PFSK-1 (cell line): ENCODE measurements at regions not wholly inside any gene's neighbourhood (a gene's known extent, or its start where the extent isn't known, plus 50 kb on each side); places are given as distances from the start of the nearest gene placed in this dataset.

Source experiments
- POLR2AphosphoS5 ChIP-seq: IDR thresholded peaks from 2 replicates; pipeline ENCODE4 v1.6.1; 2012; ENCODE audit warnings: low read depth, mild to moderate bottlenecking, control low read depth, low read length, moderate library complexity
- TF ChIP-seq, protein P1 (sequence below), 2 experiments: IDR thresholded peaks; 2 replicates each; pipeline versions ENCODE4 v1.6.1 to v1.8.0; 2011 to 2012; ENCODE audit warnings: low read depth in 2 of 2, low read length in 2 of 2, control low read depth in 1 of 2, inconsistent platforms in 1 of 2, mild to moderate bottlenecking in 1 of 2, moderate library complexity in 1 of 2; ENCODE audit not compliant: insufficient read depth in 1 of 2

- no peak for TF ChIP-seq POLR2AphosphoS5
- TF ChIP-seq, protein P1, sequence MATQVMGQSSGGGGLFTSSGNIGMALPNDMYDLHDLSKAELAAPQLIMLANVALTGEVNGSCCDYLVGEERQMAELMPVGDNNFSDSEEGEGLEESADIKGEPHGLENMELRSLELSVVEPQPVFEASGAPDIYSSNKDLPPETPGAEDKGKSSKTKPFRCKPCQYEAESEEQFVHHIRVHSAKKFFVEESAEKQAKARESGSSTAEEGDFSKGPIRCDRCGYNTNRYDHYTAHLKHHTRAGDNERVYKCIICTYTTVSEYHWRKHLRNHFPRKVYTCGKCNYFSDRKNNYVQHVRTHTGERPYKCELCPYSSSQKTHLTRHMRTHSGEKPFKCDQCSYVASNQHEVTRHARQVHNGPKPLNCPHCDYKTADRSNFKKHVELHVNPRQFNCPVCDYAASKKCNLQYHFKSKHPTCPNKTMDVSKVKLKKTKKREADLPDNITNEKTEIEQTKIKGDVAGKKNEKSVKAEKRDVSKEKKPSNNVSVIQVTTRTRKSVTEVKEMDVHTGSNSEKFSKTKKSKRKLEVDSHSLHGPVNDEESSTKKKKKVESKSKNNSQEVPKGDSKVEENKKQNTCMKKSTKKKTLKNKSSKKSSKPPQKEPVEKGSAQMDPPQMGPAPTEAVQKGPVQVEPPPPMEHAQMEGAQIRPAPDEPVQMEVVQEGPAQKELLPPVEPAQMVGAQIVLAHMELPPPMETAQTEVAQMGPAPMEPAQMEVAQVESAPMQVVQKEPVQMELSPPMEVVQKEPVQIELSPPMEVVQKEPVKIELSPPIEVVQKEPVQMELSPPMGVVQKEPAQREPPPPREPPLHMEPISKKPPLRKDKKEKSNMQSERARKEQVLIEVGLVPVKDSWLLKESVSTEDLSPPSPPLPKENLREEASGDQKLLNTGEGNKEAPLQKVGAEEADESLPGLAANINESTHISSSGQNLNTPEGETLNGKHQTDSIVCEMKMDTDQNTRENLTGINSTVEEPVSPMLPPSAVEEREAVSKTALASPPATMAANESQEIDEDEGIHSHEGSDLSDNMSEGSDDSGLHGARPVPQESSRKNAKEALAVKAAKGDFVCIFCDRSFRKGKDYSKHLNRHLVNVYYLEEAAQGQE (IDR thresholded peaks at IDR 0.05; ENCODE audit: insufficient read depth in 1 of 2, low read depth in 2 of 2, low read length in 2 of 2), result no peak
Observed at GRCh38 chr21:17045214-17045853, 467.5 kb upstream of the CXADR start.
